Stomach (tissue), 4 donors: ENCODE measurements at regions not wholly inside any gene's neighbourhood (a gene's known extent, or its start where the extent isn't known, plus 50 kb on each side); places are given as distances from the start of the nearest gene placed in this dataset.

Experiments used
- POLR2A ChIP-seq, 4 donors: fragments of 450-650 bp; IDR thresholded peaks; one replicate each; pipeline ENCODE4 v1.6.1; 2016; ENCODE audit warnings: antibody characterized with exemption in 4 of 4, control low read depth in 2 of 4, mild to moderate bottlenecking in 1 of 4, moderate library complexity in 1 of 4
- TF ChIP-seq, protein P1 (sequence below), 7 experiments: fragments of 450-650 bp in 4 of 7; fragments of 200-600 bp in 3 of 7; sonication (generic) in 3 of 7; IDR thresholded peaks; one replicate each; pipeline ENCODE4 v1.5.1; 2016 to 2019; ENCODE audit warnings: antibody characterized with exemption in 7 of 7, control low read depth in 2 of 7, mild to moderate bottlenecking in 1 of 7

DNA sequence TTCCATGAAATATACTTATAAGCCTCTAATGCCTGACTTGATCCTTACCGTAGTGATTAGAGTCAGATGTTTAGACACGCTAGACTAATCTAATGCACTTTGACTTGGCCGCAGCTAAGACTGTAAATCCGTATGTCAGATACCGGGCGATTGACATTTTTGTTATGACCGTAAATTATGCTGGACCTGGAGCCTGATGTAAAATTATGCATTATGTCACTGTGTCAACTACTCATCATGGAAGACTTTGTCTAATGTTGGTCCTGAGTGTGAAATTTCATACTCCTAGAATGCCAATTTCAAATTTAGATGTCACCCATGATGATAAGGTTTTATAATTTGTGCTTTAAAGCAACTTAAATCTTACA, 123.6 kb upstream of the LIMCH1 start:
- TF ChIP-seq, protein P1, sequence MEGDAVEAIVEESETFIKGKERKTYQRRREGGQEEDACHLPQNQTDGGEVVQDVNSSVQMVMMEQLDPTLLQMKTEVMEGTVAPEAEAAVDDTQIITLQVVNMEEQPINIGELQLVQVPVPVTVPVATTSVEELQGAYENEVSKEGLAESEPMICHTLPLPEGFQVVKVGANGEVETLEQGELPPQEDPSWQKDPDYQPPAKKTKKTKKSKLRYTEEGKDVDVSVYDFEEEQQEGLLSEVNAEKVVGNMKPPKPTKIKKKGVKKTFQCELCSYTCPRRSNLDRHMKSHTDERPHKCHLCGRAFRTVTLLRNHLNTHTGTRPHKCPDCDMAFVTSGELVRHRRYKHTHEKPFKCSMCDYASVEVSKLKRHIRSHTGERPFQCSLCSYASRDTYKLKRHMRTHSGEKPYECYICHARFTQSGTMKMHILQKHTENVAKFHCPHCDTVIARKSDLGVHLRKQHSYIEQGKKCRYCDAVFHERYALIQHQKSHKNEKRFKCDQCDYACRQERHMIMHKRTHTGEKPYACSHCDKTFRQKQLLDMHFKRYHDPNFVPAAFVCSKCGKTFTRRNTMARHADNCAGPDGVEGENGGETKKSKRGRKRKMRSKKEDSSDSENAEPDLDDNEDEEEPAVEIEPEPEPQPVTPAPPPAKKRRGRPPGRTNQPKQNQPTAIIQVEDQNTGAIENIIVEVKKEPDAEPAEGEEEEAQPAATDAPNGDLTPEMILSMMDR (IDR thresholded peaks at IDR 0.05), result no peak
- no peak for TF ChIP-seq POLR2A (IDR thresholded peaks at IDR 0.05)
